B cell (primary cell): ENCODE measurements at regions not wholly inside any gene's neighbourhood (a gene's known extent, or its start where the extent isn't known, plus 50 kb on each side); places are given as distances from the start of the nearest gene placed in this dataset.
A peak's percentile ranks its signal among the peaks of the same experiment; 100 is the strongest.

ENCODE experiments used
- ATAC-seq: fragments of 200-7000 bp; cut with Tn5 transposase; one replicate; pipeline ENCODE4 v1.10.0; 2021; ENCODE audit warnings: low read depth, mild to moderate bottlenecking, moderate number of reproducible peaks, moderate library complexity
- CTCF ChIA-PET: fragments of 350-600 bp; sonication (Branson Sonifier 250); formaldehyde crosslinking; loops from one replicate; lab custom pipeline; 2021; ENCODE audit warnings: antibody characterized with exemption, inconsistent platforms; lab: Charles Lee
- POLR2A ChIA-PET: fragments of 350-600 bp; sonication (Branson Sonifier 250); formaldehyde crosslinking; loops from one replicate; lab custom pipeline; 2021; ENCODE audit warnings: antibody characterized with exemption; lab: Charles Lee
- DNase-seq: peaks from one replicate; pipeline ENCODE4 v3.0.0; 2013
- H2AFZ ChIP-seq: 2 replicates; pipeline ENCODE4 v1.6.1; 2012; ENCODE audit warnings: mild to moderate bottlenecking, low read depth, low read length; ENCODE audit not compliant: insufficient read depth, poor library complexity, severe bottlenecking
- H3K27ac ChIP-seq, 2 donors: 1 replicate in 1 of 2; 2 replicates in 1 of 2; pipeline ENCODE4 v1.5.1; 2012 to 2013; ENCODE audit warnings: low read length in 2 of 2, mild to moderate bottlenecking in 2 of 2, moderate library complexity in 1 of 2
- H3K27me3 ChIP-seq, 4 experiments: fragments of 200-600 bp in 1 of 4; sonication (generic) in 1 of 4; replicated peaks in 1 of 4; 1 replicate in 2 of 4; 2 replicates in 2 of 4; pipeline versions ENCODE4 v1.6.1 to v1.7.0; 2013 to 2016; ENCODE audit warnings: low read length in 3 of 4, mild to moderate bottlenecking in 2 of 4, mixed read lengths in 1 of 4, moderate library complexity in 1 of 4; ENCODE audit not compliant: insufficient read depth in 4 of 4, control insufficient read depth in 3 of 4; ENCODE audit errors: control extremely low read depth in 1 of 4
- H3K36me3 ChIP-seq, 2 experiments: replicated peaks in 1 of 2; 1 replicate in 1 of 2; 2 replicates in 1 of 2; pipeline versions ENCODE4 v1.6.1 to v1.7.1; 2013; ENCODE audit warnings: low read length in 1 of 2; ENCODE audit not compliant: insufficient read depth in 2 of 2, control insufficient read depth in 1 of 2; ENCODE audit errors: control extremely low read depth in 1 of 2, extremely low read depth in 1 of 2
- H3K4me1 ChIP-seq, 2 donors: fragments of 200-600 bp in 1 of 2; sonication (generic) in 1 of 2; 1 replicate in 1 of 2; 2 replicates in 1 of 2; pipeline versions ENCODE4 v1.5.1 to v1.6.1; 2013 to 2017; ENCODE audit warnings: low read length in 2 of 2; ENCODE audit not compliant: control insufficient read depth in 2 of 2, insufficient read depth in 2 of 2
- H3K4me2 ChIP-seq: replicated peaks from 2 replicates; pipeline ENCODE3; 2012; ENCODE audit warnings: mild to moderate bottlenecking, low read depth, low read length; ENCODE audit not compliant: poor library complexity, severe bottlenecking
- H3K4me3 ChIP-seq, 5 experiments: fragments of 200-600 bp in 1 of 5; sonication (generic) in 1 of 5; 1 replicate in 3 of 5; 2 replicates in 2 of 5; pipeline versions ENCODE4 v1.5.1 to v1.7.0; 2011 to 2016; ENCODE audit warnings: low read length in 4 of 5, mild to moderate bottlenecking in 4 of 5, low read depth in 2 of 5, control low read depth in 1 of 5, moderate library complexity in 1 of 5; ENCODE audit not compliant: insufficient read depth in 1 of 5; ENCODE audit errors: control extremely low read depth in 1 of 5, extremely low read depth in 1 of 5
- H3K79me2 ChIP-seq: fragments of 200-600 bp; sonication (generic); one replicate; pipeline ENCODE4 v1.6.0; 2016; ENCODE audit warnings: low read length; ENCODE audit not compliant: control insufficient read depth, insufficient read depth
- H3K9ac ChIP-seq: fragments of 200-600 bp; sonication (generic); 2 replicates; pipeline ENCODE4 v1.6.1; 2017; ENCODE audit warnings: mild to moderate bottlenecking, low read length, moderate library complexity
- H3K9me3 ChIP-seq, 3 donors: one replicate each; pipeline versions ENCODE4 v1.6.1 to v1.7.1; 2013; ENCODE audit warnings: low read length in 2 of 3; ENCODE audit not compliant: control insufficient read depth in 2 of 3, insufficient read depth in 1 of 3; ENCODE audit errors: control extremely low read depth in 1 of 3
- H4K20me1 ChIP-seq: 2 replicates; pipeline ENCODE4 v1.6.0; 2012; ENCODE audit warnings: mild to moderate bottlenecking, low read length; ENCODE audit not compliant: insufficient read depth, control insufficient read depth, poor library complexity, severe bottlenecking
- H3K27ac Mint-ChIP-seq: one replicate; pipeline ENCODE4 v1.8.0; 2021; ENCODE audit warnings: mixed read lengths
- H3K27me3 Mint-ChIP-seq: one replicate; pipeline ENCODE4 v1.8.0; 2021; ENCODE audit warnings: mixed read lengths
- H3K4me1 Mint-ChIP-seq: one replicate; pipeline ENCODE4 v1.8.0; 2021; ENCODE audit warnings: mixed read lengths
- H3K4me3 Mint-ChIP-seq: one replicate; pipeline ENCODE4 v1.8.0; 2021; ENCODE audit warnings: mixed read lengths
- H3K9me3 Mint-ChIP-seq: one replicate; pipeline ENCODE4 v1.8.0; 2022; ENCODE audit warnings: mixed read lengths; ENCODE audit not compliant: insufficient read depth
- EZH2 ChIP-seq: IDR thresholded peaks from 2 replicates; pipeline ENCODE4 v1.6.1; 2012; ENCODE audit warnings: borderline replicate concordance, low read depth, mild to moderate bottlenecking, moderate library complexity, low read length; ENCODE audit not compliant: insufficient read depth, poor library complexity, severe bottlenecking
- WGBS: methylation state at CpG from one replicate; pipeline ENCODE4 v1.1.5; 2013; ENCODE audit warnings: missing lambda C conversion rate; ENCODE audit not compliant: insufficient coverage; 5-methylcytosine and 5-hydroxymethylcytosine counted together
- intact Hi-C: fragments of 100-400 bp; cut with micrococcal nuclease; formaldehyde crosslinking; loops from one replicate; pipeline ENCODE4 v1.10.0; 2022
- TF ChIP-seq, protein P1 (sequence below): fragments of 200-600 bp; IDR thresholded peaks from one replicate; pipeline ENCODE4 v1.8.0; 2022; ENCODE audit warnings: antibody characterized with exemption, mild to moderate bottlenecking

DNA sequence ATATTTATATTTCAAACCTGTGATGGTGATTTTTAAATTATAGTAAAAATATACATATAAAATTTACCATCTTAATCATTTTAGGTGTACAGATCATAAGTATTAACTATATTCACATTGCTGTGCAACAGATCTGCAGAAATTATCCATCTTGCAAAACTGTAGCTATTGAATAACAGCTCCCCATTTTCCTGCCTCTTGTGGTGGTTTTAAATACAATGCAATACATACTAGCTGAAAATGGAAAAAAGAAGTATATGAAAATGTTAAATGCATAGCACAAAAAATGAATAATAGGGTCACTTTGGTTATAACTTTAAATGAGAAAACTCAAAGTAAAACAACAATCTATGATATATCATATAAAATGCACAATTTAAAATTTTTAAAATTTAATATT lies 130.9 kb upstream of the VPREB1 start:
- Mint-ChIP-seq H3K4me1 (peaks cover 50% of the 10 kb centered on the region), H3K27ac (no peak overlapping the region), H3K9me3 (no peaks in the 10 kb centered on the region), H3K4me3 (no peak overlapping the region), H3K27me3 (no peaks in the 10 kb centered on the region)
- Histone ChIP-seq H3K4me1 (peaks cover 44 to 46% of the 10 kb centered on the region in 2 donors), H3K9me3 (no peaks in the 10 kb centered on the region), H3K79me2 (peaks cover 13% of the 10 kb centered on the region), H2AFZ (no peak overlapping the region), H3K4me2 (no peak overlapping the region), H3K36me3 (no peaks in the 10 kb centered on the region), H3K4me3 (no peak overlapping the region), H3K27ac (no peak overlapping the region), H3K9ac (no peak overlapping the region), H4K20me1 (no peaks in the 10 kb centered on the region), H3K27me3 (no peaks in the 10 kb centered on the region)
- ChIA-PET POLR2A (interaction anchor here (0.8 kb wide), 1 partner anchor 83 kb away, joined by 3 read pairs; no protein-coding TSS in a partner anchor), CTCF (interaction anchor here (1.2 kb wide), 1 partner anchor 53 kb away, joined by 3 read pairs; no protein-coding TSS in a partner anchor)
- ATAC-seq (no peak), DNase-seq (no peak)
- no peak for TF ChIP-seq EZH2
- TF ChIP-seq, protein P1, sequence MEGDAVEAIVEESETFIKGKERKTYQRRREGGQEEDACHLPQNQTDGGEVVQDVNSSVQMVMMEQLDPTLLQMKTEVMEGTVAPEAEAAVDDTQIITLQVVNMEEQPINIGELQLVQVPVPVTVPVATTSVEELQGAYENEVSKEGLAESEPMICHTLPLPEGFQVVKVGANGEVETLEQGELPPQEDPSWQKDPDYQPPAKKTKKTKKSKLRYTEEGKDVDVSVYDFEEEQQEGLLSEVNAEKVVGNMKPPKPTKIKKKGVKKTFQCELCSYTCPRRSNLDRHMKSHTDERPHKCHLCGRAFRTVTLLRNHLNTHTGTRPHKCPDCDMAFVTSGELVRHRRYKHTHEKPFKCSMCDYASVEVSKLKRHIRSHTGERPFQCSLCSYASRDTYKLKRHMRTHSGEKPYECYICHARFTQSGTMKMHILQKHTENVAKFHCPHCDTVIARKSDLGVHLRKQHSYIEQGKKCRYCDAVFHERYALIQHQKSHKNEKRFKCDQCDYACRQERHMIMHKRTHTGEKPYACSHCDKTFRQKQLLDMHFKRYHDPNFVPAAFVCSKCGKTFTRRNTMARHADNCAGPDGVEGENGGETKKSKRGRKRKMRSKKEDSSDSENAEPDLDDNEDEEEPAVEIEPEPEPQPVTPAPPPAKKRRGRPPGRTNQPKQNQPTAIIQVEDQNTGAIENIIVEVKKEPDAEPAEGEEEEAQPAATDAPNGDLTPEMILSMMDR, result no peak
- intact Hi-C loops, result loop anchor here (10.0 kb wide), 1 partner anchor 299 kb away; no protein-coding TSS in a partner anchor

DNA sequence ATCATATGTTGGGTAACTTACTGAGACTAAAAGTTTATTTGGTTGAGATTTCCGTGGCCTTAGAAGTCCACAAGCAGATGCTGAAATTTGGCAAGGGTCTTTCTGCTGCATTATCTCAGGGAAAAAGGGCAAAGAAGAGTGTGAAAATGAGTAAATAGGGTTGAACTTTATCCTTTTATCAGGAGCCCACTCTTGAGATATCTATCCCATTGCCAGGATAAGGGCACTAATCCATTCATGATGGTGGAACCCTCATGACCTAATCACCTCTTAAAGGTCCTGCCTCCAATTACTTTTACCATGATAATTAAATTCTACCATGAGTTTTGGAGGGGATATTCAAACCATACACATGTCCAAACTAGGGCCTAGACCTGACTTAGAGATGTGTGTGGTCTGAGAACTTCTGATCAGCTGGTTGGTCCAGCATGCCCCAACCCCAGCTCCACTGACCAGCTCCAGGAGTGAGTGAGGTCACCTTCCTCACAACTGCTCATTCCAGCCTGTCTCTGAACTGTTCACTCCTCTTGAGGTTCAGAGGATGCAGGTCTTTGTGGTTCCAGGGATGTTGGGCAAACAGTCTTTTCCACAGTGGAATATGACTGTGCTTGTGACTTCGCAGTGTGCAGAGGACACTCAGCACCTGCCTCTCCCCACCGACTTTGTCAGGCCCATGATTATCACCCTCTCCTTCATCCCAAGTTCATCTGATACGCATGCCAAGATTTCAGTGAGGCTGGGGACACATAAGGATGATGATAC lies 130.1 kb upstream of the TOP3B start:
- TF ChIP-seq, protein P1, result no peak
- no peak for TF ChIP-seq EZH2
- Histone ChIP-seq H3K9ac (no peak overlapping the region), H2AFZ (no peak overlapping the region), H3K4me3 (no peak overlapping the region), H4K20me1 (no peaks in the 10 kb centered on the region), H3K79me2 (peaks cover 8% of the 10 kb centered on the region), H3K36me3 (no peaks in the 10 kb centered on the region), H3K9me3 (no peaks in the 10 kb centered on the region), H3K4me2 (no peak overlapping the region), H3K27ac (peak overlapping the region; percentile 78 to 93), H3K27me3 (no peaks in the 10 kb centered on the region), H3K4me1 (peaks cover 42 to 44% of the 10 kb centered on the region in 2 donors)
- ChIA-PET POLR2A (interaction anchor here (0.8 kb wide), 1 partner anchor 82 kb away, joined by 3 read pairs; no protein-coding TSS in a partner anchor), CTCF (interaction anchor here (0.7 to 4.3 kb wide), 3 partner anchors 42 to 81 kb away, joined by 3 to 84 read pairs (median 3); no protein-coding TSS in a partner anchor)
- intact Hi-C loops, result loop anchor here (10.0 kb wide), 1 partner anchor 298 kb away; no protein-coding TSS in a partner anchor
- WGBS, result no CpG with 5 or more reads among the region's 4 CpGs
- Mint-ChIP-seq H3K27me3 (no peaks in the 10 kb centered on the region), H3K27ac (peak overlapping the region; percentile 87), H3K4me3 (no peak overlapping the region), H3K9me3 (no peaks in the 10 kb centered on the region), H3K4me1 (peaks cover 50% of the 10 kb centered on the region)
- ATAC-seq (no peak), DNase-seq (no peak)
